GM21360 (cell line): ENCODE measurements at regions not wholly inside any gene's neighbourhood (a gene's known extent, or its start where the extent isn't known, plus 50 kb on each side); places are given as distances from the start of the nearest gene placed in this dataset.

Experiments
- ATAC-seq: cut with Tn5 transposase; IDR thresholded peaks from one replicate; pipeline ENCODE4 v1.9.1; 2021; ENCODE audit warnings: mild to moderate bottlenecking, moderate library complexity; ENCODE audit not compliant: unreplicated experiment

DNA sequence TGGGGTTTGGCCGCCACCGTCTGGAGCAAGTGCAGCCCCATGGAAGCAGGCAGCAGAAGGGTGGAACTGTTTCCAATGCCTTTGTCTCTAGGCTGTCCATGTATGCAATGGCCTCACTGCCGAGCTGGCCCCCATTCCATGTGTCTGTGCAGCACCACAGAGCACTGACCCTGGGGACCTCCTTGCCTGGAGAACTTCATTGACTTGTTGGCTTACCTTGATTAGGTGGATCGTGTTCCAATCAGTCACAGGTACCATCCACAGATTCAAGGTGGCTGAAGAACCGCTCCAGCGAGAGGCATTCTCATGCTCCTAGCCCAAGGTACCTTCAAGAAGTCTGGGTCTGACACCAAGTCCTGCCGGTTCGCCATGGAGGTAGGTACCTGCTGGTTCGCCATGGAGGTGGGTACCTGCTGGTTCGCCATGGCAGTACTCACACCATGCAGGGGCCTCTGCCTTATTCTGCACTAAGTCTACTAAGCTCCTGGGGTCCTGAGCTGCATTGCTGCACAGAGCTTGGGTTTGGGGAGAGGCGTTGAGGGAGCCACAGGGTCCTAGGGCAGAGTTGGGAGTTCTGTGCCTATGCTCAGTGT lies 358.3 kb upstream of the IRX1 start:
- ATAC-seq: no peak

DNA sequence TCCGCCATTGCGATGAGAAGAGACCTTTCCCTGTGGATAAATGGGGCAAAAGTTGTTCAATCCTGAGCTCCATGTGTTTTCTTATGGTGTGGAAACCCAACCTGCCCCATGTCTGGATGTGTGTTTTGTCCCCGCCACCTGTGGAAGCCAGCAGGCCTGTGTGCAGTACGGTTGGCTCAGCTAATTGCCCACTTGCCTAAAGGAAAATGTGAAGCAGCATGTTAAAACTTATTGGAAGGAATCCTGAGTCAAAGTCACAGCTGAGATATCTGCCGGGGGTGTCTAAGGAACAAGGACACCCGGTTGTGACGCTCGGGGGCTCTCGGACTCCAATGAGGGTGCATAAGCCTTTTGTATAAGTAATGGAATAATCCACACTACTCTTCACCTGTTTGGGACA lies 361.1 kb upstream of the IRX1 start:
- no peak for ATAC-seq

DNA sequence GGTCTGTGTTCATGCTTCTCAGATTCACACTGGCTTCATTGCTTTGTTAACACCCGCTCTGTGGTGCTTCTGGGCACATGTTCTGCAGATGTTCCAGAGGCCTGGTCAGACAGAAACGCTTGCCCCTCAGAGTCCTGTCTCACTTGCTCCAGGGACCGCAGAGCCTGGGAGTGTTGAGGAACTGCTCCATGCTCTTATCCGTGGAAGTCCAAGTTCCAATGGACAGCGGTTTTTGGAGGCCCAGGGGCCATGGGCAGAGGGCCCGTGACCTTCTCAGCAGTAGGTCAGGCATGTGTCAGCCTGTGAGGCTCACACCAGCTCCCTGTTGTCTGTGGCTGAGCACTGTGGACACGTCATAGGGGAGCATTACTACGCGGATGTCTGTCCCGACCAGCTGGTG lies 364.7 kb upstream of the IRX1 start:
- ATAC-seq: no peak

DNA sequence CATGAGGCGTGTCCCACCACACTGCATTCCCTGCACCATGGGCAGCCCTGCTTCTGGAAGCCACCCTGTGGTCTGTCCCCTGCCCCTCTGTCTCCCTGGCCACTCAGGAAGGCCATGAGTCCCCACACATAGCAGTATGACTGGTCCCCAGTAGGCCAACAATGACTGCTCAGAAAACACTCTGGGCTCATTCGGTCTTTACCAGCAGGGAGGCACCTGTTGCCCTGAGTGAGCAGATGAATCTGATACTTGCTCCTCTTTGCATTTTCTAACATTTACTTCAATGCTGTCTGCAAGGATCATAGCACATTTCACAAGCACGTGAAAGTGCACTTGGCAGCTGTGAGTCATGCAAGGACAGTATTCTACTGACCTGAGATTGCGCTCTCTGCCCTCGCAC lies 365.4 kb upstream of the IRX1 start:
- no peak for ATAC-seq

DNA sequence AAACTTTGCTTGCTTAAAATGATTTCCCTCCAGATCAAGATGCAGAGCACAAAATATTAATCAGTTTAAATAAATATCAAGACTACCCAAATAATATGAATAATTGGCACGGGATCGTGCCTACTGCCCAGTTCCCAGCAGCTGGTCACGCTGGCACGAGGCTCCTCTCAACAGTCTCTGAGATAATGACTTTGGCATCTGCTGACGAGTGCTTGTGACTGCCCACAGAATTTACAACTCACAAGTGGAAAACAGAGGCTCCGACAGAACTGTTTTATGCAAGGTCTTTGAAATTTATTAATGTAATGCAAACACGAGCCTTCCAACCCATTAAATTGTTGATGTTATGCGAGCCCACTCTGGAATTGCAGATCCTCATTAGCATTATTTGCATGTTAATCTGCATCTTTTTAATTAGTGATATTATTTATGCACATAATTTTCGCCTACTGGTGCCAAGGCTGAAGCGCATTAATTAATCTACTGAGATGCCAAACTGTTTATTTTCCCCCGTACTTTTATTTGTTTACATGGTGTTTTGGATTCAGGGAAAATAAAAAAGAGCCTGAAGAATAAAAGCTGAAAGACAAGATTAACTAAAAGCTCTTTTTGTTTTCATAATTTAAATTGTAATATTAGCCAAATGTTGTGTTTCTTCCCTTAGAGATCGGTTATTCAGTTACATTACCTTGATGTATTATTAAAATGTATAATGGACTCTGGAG lies 369.3 kb upstream of the IRX1 start:
- no peak for ATAC-seq

DNA sequence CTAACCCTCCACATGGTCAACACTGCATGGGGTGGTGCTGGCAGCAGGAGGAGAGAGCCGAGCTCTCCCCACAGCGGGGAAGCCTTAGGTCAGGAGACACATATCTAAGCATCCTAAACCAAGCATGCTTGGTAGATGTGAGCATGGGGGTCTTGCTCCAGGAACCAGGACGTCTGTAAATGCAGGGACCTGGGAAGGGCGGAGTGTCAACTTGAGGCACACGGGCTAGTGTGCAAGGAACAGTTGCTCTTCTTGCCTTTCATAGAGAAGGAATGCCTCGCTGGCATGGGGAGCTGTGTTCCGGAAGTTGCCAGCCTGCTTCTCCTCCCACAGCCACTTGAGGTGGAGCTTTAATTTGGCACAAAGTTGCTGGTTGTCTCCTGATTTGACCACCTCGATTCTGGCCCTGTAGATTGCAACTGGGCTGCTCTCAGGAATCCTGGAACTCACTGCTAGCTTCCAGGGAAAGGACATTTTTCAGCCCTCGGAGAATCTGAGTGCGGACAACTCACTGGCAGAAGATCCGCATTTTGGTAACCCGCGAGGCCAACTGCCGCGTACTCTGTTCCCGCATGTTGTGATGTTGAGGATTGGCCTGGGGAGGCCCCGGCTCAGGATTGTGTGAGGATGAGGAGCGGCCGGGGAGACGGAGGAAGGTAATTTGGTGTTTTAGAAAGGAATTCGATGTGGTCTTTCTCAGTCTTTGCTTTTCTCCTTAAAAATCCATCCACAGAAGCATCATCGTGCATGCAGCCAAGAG lies 370.3 kb upstream of the IRX1 start:
- no peak for ATAC-seq

DNA sequence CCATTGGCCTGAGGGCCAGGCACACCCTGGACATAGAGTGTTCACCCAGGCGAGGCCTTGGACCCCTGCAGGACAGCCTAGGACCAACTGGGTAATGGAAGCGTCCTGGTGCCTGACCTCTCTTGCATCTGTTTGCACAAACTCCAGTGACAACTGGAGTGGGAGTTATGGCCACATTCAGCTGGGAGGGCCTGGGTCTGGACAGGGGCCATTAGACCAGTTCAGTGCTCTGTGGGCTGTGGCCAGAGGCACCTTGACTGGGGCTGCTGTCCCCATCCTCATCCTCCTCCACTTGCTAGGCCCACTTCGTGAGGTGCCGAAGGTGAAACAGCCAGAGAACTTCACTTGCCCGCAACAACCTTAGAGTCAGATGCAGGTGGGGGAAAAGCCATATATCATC lies 372.7 kb upstream of the IRX1 start:
- ATAC-seq: no peak

DNA sequence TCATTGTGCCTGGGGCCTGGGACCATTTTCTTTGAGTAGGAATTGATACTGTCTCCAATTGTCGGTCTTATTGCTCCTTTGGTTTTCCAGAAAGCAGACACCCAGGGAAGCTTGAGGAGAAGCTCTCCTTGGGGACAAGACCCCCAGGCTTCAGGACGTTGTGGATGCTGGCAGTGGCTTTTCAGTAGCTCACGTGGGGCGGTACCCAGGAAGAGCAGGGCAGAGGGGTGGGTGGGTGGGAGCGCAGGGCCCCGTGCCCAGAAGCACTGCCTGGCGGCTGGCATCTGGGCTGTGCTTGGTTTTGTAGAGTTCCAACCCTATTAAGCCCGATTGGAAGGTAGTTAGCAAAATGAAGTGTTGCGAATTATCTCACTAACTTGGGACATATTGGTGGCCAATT lies 374.2 kb upstream of the IRX1 start:
- no peak for ATAC-seq

DNA sequence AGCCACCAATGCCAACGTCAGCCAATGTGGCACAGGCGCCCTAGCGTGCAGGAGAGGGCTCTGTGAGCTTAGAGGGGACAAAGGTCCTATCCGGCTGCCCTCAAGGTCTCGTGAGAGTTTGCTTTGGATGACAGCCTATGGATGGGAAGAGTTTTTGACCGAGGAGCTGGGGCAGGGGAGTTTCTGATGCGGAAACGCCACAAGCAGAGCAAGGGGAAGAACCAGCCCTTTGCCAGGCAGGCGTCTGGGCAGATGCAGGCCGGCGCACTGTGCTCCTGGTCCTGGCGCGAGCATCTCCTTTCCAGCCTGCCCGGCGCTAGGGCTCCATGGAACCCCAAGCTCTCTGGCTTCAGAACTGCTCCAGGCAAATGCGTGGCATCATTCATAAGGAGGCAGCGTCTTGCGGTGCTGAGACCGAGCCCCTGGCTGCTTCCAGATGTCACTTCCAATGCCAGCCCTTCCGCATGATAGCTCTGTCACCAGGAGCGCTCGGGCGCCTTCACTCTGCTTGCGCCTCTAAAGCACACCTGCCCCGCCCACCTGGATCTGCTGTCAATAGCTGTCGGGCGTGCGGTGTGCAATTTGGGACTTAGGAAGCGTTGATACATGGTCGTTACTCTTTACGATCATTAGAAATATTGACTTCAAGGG lies 374.9 kb upstream of the IRX1 start:
- ATAC-seq: no peak

DNA sequence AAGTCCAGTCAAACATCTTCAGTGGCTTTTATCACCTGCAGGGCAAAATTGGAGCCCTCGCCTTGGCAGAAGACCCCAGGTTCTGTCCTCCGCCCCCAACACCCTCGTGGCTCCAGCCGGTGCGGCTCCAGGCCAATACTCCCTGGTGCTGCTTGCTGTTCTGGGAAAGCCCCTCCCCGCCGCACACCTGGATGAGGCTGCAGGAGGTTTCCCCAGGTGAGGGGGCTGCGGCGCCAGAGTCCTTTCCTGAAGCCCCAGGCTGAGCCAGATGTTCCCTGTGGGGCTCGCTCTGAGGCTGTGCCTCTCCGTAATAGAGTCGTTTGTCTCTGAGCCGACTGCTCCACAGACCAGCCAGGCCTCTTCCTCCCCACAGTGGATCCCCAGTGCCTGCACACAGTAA lies 375.4 kb upstream of the IRX1 start:
- ATAC-seq: no peak

DNA sequence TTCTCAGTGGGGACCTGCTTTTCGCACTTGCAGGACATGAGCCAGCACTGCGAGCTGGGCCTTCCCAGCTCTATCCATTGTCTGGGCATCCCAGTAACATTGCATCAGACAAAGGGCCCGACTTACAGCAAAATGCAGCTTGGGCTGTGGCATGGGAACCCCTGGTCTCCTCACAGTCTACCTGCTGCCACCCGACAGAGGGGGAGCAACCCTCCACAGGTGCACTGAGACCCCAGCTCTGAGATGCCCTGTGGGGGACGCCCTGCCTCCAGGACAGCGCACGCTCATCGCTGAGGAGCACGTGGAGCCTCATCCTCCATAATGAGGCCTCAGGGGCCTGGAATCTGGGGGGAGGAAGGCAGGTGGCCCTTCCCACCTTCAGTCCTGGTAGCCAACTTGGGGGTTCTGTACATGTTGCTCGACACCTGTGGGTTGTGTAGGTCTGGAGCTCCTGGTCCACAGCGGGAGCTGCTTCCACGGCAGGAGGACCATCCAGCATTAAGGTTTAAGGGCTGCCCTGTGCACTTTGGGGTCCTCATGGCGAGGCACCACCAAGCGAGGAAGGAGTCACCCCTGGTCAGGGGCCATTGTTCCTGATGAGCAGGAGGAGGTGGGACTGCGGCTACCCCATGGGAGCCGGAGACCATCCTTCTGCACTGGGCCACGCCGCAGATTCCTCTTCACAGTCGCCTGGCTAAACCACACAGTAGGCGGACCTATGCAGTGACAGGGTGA lies 376.5 kb upstream of the IRX1 start:
- no peak for ATAC-seq

DNA sequence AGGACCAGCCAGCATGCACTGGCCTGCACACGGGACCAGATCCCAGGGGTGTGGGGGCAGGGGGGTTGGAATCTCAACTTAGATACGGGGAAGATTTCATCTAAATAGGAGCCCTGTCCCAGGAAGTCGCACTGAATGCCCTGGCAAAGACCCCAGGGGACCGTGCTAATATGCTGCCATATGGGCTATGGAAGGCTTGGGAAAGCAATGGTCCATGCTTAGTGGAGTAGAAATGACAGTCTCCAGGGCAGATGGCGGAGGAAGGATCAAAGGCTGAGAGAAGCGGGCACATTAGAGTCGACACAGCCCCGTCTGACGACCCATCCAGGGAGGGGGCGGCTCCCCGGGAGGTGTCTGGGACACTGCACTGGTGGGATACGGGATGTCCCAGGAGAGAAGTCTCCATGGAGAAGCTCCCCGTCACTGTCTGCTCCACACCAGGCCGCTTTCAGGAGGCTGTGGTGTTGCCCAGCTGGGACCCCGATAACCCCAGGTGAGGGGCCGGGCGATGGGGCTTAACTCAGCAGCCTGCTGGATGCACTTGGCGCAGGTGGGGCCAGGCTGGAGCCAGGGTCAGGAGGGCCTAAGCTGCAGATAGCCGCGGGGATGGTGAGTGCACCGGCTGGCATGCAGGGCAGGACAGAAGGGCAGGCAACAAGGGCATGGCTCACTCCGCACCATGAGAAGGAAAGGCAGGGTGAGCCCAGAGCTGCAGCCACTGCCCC lies 377.7 kb upstream of the IRX1 start:
- ATAC-seq: no peak

DNA sequence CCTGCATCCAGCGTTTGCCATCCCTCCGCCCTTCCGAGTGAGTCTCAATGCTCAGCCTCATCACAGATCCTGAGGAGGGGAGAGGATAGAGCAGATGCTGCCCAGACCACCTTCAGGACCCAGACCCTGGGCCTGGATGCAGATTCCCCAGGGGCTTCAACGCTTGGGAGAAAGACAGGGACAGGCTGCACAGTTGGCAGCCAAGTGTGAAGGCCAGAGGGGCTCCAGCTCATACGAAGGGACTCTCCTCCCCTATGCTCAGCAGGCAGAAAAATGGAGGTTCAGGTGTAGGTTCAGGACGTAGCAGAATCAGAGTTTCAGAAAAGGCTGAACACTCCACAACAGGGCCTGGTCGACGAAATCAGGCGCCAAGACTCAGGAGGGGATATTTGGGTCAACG lies 378.5 kb upstream of the IRX1 start:
- ATAC-seq: no peak

DNA sequence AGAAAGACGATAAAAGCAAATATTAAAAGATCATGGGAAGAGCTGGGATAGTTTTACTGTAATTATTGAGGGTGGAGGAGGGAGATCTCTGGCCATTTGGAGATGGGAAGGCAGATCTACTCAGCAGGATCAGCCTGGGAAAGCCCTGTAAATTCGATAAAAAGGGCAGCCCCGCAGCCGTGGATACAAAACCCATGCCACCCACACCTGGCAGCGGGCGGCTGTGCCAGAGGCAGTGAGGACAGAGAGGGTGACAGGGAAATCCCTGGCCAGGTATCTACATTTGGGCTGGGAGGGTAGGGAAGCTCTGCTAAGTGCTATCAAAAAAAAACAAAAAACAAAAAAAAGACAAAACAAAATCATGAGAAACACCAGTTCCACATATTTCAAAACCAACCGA lies 379.2 kb upstream of the IRX1 start:
- ATAC-seq: no peak

DNA sequence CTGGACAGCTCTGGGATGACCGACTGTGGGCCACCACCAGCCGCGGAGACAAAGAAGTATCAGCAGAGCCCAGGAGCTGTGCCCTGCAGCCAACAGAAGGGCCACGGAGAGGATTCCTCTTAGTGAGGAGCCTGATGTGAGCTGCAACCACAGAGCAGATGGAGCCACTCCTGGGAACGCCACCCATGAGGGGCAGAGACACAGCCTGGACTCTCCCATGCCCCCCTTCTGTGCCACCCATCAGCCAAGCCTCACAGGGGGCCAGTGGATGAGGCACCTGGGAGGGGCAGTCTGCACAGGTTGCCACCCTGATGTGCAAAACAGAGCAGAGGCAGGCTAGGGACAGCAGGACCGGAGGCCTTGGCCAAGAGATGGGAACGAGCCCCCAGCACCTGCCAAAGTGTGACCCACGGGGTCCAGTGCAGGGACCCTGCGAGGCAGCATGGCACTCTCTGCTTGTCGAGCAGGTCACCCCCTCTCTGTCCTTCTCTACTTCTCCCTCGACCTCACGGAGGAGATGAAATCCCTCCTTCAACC lies 380.7 kb upstream of the IRX1 start:
- ATAC-seq: no peak

DNA sequence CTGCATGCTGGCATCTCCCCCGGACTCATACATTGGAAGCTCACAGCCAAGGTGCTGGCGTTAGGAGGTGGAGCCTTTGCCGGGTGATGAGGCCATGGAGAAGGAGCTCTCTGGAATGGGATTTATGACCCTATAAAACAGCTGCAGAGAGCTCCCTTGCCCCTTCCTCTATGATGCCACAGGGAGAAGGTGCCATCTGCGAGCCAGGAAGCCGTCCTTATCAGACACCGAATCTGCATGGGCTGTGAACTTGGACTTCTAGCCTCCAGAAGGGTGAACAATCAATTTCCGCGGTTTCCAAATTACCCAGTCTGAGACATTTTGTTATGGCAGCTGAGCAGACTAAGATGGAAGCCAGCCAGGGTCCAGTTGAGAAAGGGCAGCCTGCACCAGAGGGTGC lies 381.2 kb upstream of the IRX1 start:
- no peak for ATAC-seq

DNA sequence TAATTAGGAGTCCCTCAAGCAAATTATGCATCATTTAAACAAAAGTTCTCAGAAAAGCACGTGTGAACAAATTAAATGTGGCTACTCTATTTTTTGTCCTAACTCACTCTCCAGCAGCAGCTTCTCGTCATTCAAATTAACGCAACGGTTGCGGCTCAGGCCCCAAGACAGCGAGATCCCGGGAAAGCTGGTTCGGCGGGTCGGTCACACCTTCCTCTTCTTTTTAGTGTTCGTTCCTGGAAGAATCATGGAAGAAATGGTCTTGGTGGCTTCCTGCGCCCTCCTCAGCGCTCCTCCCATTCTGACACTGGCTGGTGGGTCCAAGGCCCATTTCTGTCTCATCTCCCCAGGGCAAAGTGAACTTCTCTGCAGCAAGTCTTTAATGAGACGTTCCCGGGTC lies 382.8 kb upstream of the IRX1 start:
- no peak for ATAC-seq

DNA sequence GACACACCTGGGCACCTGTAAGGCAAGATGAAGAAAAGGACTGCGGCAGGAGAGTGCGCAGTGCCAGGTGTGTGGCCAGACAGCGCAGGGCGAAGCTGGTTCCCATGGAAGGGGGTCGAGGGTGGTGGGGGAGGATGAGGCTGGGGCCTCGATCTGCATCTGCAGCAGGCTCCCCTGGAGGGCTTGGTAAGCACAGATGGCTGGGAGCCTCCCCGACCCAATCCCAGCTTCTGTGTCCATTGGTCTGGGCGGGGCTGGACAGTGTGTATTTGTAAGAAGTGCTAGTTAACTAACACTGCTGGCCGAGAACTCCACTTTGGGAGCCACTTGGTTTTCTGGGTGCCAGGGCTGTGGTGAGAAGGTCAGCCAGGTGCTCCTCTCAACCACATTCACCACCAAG lies 385.1 kb upstream of the IRX1 start:
- no peak for ATAC-seq

DNA sequence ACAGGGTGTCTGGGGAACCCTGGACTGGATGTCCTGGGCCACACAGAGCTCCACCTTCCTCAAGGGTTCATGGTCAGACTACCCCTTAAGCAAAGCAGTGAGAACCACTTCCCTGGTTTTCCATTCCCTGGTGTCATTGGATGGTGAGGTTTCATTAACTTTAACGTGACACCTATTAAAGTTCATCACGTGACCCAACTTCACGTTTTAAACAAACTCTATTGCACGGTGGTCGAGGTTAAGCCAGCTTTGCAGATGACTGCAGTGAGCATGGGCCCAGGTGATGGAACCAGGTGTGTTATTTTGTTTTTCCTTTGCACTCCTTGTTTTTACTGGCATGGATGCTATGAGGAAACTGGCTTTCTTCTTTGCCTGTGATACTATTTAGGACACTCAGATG lies 385.7 kb upstream of the IRX1 start:
- ATAC-seq: no peak

DNA sequence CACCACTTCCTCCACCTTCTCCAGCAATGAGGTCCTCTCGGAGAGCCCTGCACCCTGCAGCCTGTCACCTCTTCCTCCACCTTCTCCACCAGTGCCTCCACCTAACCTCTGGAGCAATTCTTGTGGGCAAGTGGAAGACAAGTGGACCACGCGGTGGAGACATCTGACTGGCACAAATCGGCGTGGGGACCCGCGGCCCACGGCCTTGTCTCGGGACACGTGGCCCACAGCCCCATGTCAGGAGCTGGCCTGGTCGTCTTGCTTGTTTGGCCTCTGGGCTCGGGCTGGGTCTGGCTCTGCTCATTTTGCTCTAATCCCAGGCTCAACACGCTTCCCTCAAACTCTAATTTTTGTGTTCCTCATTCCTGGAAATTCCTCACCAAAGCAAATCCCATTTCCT lies 393.1 kb upstream of the IRX1 start:
- no peak for ATAC-seq
